ENCODE measurements at regions not wholly inside any gene's neighbourhood (a gene's known extent, or its start where the extent isn't known, plus 50 kb on each side); places are given as distances from the start of the nearest gene placed in this dataset.
"Not testable (repeated sequence)": the region's sequence is repeated elsewhere in the genome, so short reads cannot be mapped to it uniquely, and the experiment has no call there.

- no peak for DNase-seq (ENCODE audit: low read depth in 2 of 2)
Observed at GRCh38 chr1:195697130-195697529, 911.1 kb downstream of the KCNT2 start.

DNA sequence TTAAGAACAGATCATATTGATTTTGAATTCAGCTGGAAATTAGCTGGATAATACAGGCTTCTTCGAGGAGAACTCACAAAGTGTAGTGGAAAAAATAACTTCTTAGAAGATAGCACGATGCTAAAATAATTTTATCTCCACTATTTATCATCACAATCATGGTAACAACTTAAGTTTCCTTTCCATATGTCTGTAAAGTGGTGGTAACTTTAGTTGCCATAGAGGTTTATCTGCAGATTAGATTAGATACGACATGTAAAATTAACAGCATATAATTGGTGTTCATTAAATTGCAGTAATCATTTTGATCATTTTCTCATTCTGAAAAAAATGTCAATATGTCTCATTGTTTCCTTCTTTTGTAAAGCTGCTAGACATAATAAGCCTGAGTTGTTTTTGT is 921.5 kb downstream of the KCNT2 start:
- DNase-seq (ENCODE audit: low read depth in 2 of 2) = no peak

DNA sequence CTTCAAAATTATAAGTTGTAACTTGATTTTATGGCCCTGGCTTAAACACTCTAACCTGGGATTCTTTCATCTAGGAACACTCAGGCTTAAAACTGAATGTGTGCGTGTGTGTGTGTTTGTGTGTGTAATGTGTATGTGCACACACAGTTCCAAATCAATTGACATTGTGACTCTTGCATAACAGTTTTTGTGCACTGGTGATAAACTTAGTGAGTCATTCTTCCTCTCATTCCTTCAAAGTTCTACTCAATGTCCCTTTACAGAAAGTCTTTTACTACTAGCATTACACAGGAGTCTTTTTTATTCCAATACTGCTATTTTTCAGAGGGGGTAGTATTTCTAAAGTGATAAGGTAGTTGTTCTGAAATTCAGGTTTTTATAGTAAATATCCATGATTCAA is 943.6 kb downstream of the KCNT2 start:
- DNase-seq (ENCODE audit: low read depth in 2 of 2) = no peak

DNA sequence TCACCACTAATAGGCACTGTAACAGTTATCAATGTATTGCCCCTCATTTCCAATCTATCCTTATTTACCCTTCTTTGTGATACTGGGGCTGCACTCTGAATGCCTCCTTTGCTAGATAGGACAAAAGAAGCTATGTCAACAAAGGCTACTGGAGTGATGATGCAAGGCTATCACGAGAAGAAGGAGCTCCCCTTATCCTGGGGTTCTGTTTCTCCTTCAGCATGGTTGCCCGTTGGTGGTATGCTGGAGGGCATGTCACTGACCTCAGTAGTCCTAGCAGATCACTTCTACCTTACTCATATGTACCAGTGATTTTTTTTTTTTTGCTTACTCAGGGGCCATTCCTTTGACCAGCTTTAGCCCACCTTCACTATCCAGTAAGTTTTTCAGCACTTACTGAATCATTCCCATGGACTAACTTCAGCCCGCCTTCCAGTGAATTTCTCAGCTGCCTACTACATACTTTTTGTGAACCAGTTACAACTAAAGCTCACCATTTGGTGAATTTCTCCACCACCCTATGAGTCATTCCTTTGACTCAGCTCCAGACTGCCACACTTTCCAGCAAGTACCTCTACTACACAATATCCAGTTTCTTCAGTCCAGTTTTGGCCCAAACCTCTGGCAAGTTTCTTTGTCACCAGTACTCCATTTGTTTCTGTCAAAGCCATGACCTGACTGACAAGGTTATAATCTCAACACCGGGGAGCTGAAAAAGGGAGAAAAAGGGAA is 944.5 kb downstream of the KCNT2 start:
- no peak for DNase-seq (ENCODE audit: low read depth in 2 of 2)

DNA sequence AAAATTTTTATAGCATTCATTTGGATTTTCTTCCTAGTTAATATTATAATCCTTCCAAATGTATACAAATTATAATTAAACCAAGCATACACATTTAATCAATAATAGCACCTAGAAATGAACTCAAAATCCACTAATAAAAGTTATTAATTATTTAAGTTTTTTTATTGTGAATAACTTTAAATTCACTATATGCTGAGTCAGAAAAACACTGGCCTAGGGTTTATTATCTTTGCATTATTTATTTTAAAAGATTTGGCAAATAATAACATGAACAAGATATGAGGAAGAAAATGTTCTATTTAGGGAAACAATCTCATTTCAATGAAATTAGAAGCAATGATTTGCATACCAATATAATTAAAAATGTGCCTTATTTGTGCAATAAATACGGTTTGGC is 951.5 kb downstream of the KCNT2 start:
- no peak for DNase-seq (ENCODE audit: low read depth in 2 of 2)

DNA sequence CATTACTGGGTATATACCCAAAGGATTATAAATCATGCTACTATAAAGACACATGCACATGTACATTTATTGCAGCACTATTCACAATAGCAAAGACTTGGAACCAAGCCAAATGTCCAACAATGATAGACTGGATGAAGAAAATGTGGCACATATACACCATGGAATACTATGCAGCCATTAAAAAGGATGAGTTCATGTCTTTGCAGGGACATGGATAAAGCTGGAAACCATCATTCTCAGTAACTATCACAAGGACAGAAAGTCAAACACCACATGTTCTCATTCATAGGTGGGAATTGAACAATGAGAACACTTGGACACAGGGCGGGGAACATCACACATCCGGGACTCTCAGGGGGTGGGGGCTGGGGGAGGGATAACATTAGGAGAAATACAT is 959.4 kb downstream of the KCNT2 start:
- not testable (repeated sequence) for DNase-seq (ENCODE audit: low read depth in 2 of 2)

DNA sequence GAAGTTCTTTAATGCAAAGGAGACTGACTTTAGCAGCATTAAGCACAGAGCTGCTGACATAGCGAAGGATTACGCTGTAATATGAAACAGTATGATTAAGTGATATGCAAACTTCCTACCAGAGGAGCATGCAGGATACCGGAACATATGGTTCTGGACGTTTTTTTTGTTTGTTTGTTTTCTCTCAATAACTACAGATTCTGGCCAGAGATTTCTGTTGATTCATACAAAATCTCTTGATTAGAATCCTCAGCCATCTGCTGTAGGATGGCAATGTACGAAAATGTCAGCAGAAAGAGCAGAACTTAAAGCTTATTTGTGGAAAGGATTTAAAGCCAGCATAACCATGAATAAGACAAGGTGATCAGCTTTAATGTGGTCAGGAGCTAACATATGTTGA is 970.7 kb downstream of the KCNT2 start:
- DNase-seq (ENCODE audit: low read depth in 2 of 2) = no peak

DNA sequence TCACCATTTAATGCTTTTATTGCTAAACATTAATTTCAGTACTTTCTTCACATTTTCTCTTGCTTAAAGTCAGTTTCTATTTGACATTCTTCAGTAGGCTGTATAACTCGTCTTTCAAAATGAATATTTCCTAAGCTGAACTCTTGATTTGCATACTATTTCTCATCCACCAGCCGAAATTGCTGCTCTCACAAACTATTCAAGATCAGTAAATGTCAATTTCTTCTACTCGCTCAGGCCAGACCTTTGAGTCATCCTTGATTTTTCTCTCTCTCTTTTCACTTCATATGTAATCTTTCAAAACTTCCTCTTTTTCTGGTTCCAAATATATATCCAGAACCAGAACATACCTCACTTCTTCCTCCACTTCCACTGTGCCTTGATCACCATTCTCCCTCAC is 990.0 kb downstream of the KCNT2 start:
- no peak for DNase-seq (ENCODE audit: low read depth in 2 of 2)

- no peak for DNase-seq (ENCODE audit: low read depth in 2 of 2)
Observed at GRCh38 chr1:195617106-195617505, 991.1 kb downstream of the KCNT2 start.

DNA sequence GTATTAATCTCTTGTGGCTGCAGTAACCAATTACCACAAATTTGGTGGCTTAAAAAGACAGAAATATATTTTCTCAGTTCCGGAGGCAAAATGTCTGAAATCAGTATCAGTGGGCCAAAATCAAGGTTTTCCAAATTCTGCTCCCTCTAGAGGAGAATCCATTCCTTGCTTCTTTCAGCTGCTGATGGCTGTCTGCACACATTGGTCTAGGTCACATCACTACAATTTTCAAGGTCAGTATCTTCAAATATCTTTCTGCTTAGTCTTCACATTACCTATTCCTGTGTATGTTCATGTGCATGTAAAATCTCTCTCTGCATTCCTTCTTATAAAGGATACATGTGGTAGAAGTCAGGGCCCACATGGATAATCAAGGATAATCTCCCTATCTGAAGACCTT is 999.4 kb downstream of the KCNT2 start:
- no peak for DNase-seq (ENCODE audit: low read depth in 2 of 2)

- DNase-seq (ENCODE audit: low read depth in 2 of 2) = no peak
Observed at GRCh38 chr1:195606483-195606882, 1001.8 kb downstream of the KCNT2 start.

GRCh38 chr1:195604287-195604686 is 1004.0 kb downstream of the KCNT2 start:
- DNase-seq (ENCODE audit: low read depth in 2 of 2) = no peak

DNA sequence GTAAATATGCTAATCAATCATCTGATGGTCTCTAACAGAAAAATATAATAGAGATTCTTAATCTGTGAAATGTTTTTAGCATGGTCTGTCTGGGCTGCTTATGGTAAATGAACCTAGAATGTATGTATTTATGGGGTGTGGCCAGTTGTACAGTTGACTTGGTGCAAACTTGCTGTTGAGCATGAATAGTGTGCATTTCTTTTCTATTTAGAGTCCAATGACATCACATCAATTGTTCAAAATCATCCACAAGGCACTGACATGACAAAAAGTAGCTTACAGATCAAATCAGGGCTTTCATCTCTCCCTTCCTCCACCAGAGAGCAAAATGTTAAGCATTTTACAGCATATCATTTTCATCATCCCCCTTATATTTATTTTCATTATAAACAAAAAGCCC is 1010.3 kb downstream of the KCNT2 start:
- no peak for DNase-seq (ENCODE audit: low read depth in 2 of 2)

DNA sequence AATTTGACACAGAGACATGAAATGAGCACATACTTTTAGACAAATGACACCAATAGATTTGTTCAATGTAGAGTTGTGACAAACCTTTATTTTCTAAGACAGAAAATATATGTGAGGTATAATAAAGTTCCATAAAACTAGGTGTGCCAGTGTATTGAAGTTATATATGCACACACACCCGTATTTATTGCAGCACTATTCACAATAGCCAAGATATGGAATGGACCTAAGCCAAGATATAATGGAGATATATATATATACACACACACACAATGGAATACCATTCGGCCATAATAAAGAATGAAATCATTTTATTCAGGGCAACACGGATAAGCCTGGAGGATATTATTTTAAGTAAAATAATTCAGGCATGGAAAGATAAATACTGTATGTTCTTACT is 1013.5 kb downstream of the KCNT2 start:
- DNase-seq (ENCODE audit: low read depth in 2 of 2) = no peak

- DNase-seq (ENCODE audit: low read depth in 2 of 2) = no peak
Observed at GRCh38 chr1:195594322-195594721, 1013.9 kb downstream of the KCNT2 start.

DNA sequence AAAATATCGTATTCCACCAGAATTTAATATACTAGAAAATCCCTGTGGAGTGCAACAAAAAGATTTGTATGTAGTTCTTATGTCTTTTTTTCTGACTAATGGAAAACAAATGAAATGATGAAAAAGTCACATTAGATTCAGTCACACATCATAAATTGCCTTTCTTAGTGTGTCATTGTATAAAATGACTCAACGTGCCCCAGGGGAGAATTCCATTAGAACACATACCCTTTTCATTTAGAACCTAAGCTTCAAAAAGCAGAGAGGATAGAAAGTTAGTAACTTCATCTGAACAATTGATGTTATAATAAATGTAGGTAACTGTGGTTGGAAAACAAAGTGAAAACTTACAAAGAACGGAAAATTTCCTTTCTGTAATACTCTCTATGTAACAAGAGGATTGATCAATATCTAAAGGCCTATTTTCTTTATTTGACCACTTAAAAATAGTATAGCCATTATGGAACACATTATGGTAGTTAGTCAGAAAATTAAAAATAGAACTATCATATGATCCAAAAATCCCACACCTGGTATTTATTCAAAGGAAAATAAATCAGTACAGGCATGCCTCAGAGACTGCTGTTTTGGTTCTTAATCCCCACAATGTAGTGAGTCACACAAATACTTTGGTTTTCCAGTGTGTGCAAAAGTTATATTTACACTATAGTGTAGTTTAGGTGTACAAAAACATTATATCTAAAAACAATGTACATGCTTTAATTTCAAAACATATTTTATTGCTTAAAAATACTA is 1016.1 kb downstream of the KCNT2 start:
- no peak for DNase-seq (ENCODE audit: low read depth in 2 of 2)

- DNase-seq (ENCODE audit: low read depth in 2 of 2) = no peak
Observed at GRCh38 chr1:195590649-195591048, 1017.6 kb downstream of the KCNT2 start.

DNA sequence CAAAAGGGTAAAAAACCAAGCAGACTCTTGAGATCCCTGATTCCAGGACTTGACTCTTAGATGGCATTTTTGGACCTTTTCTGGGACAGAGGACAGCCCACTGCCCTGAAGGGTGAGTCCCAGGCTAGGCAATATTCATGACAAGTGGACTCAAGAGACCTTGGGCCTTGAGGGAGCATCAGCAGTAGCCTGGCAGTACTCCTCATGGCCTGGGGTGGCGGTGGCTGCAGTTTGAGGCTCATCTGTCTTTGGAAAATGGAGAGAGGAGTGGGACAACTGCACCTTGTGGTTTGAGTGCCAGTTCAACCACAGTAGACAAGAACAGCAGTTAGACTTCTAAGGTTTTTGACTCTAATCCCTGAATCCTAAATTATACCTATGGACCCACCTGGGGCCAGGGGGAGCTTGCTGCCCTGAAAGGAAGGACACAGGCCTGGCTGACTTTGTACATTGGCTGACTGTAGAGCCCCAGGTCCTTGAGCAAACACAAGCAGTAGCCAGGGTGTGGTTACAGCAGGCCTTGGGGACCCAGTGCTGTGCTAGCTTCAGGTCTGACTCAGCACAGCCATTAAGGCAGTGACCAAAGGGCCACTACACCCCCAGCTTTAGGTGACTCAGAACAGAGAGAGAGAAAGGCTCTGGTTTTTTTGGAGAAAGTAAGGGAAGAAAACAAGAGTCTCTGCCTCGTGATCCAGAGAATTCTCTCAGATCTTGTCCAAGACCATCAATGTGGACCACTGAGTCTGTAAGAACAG is 1023.2 kb downstream of the KCNT2 start:
- DNase-seq (ENCODE audit: low read depth in 2 of 2) = no peak

DNA sequence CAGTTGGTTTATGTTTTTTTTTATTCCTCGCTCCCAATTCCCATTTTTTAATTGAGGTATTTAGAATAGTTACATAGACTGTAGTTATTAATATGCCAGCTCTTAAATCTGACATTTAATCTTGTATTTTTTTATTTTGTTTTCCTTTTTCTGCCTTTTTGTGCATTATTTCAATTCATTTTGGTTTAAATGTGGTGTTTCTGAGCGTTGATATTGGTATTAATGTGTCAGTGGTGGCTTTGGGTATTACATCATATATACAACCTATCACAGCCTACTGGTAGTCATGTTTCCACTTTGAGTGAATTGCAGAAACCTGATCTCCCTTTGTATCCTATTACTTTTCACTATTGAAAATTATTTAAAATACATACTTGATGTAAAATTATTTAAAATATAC is 1027.3 kb downstream of the KCNT2 start:
- no peak for DNase-seq (ENCODE audit: low read depth in 2 of 2)

DNA sequence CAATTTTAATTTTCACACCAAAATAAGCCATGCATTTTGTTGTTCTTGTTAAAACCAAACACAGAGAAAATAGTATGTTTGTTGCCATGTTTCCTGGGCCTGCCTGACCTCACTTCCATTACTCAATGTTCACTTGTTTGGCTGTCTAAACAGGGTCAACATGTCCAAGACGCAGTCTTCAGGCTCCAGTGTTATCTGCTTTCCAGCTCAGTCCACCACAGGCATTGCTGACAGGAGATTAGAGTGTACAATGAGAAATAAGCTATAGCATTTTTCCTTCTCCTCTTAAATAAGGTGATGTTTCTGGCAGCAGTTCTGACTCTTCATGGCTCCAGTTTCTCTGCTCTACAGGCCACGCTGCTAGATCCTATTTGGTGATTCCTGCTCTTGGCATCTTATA is 1030.5 kb downstream of the KCNT2 start:
- no peak for DNase-seq (ENCODE audit: low read depth in 2 of 2)

GRCh38 chr1:195576641-195577040 is 1031.6 kb downstream of the KCNT2 start:
- DNase-seq (ENCODE audit: low read depth in 2 of 2) = no peak

- no peak for DNase-seq (ENCODE audit: low read depth in 2 of 2)
Observed at GRCh38 chr1:195574511-195574910, 1033.7 kb downstream of the KCNT2 start.

DNA sequence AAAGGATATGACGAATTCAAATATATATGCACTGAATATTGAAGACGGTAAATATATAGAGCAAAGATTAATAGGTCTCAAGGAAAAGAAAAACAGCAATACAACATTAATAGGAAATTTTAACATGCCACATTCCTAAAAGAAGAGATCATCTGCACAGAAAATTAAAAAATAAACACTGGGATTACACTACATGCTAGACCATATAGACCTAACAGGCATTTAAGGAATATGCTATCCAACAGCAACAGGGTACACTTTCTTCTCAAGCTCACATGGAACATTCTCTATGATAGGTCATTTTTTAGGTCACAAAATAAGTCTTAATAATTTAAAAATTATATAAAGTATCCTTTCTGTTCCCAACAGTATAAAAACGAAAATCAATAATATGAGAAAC is 1038.3 kb downstream of the KCNT2 start:
- no peak for DNase-seq (ENCODE audit: low read depth in 2 of 2)

Data from stimulated activated CD4-positive, alpha-beta T cell treated with anti-CD3 and anti-CD28 coated beads, Interleukin-15, amount 100 ng/mL, for 48 hours (primary cell).